ENCODE measurements at regions not wholly inside any gene's neighbourhood (a gene's known extent, or its start where the extent isn't known, plus 50 kb on each side); places are given as distances from the start of the nearest gene placed in this dataset.

DNA sequence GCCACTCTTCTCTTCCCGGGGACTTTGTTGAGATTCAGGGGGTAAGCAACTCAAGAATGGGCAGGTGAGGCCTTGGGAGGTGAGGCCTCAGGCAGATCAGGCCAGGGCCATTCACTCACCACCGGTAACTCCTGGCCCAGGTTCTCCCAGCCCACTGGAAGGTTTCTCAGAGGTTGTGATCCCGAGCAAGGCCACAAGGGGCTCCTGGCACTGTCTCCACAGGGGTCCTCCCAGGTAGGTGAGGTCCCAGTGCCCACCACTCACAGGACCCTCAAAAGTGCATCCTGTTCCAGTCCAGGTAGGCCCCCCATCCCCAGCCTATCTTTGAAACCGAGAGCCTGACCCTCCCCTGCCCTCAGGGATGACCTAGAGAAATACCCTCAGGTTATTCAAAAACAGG lies 236.1 kb downstream of the BUB3 start (continued):
- TF ChIP-seq, protein P1, sequence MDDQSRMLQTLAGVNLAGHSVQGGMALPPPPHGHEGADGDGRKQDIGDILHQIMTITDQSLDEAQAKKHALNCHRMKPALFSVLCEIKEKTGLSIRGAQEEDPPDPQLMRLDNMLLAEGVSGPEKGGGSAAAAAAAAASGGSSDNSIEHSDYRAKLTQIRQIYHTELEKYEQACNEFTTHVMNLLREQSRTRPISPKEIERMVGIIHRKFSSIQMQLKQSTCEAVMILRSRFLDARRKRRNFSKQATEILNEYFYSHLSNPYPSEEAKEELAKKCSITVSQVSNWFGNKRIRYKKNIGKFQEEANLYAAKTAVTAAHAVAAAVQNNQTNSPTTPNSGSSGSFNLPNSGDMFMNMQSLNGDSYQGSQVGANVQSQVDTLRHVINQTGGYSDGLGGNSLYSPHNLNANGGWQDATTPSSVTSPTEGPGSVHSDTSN (IDR thresholded peaks at IDR 0.05) = no peak
- no peak for TF ChIP-seq KDM5A (IDR thresholded peaks at IDR 0.05)
- TF ChIP-seq CHD4 (IDR thresholded peaks at IDR 0.05; ENCODE audit: borderline replicate concordance) = no peak

DNA sequence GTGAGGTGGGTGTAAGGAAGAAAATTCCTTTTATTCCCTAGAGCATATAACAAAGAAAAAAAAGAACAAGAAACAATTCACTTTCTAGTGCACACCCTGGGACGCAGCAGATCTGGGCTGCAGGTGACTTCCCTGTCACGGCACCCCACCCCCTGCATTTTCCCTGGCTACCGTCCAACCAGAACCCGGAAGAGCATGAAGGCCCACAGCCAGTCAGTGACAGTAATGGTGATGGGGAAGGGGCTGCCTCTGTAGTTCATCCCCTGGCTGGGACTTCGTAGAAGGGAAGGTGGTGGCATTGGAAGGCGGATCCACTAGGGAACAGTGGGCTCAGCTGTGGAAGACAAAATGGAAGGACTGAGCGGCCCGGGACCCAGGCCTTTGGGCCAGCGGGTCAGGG lies 236.7 kb downstream of the BUB3 start:
- H3K4me1 ChIP-seq = no peaks in the 10 kb centered on the region
- WGBS (ENCODE audit: missing lambda C conversion rate) = 47% methylated on average over 9 of the region's 9 CpGs

DNA sequence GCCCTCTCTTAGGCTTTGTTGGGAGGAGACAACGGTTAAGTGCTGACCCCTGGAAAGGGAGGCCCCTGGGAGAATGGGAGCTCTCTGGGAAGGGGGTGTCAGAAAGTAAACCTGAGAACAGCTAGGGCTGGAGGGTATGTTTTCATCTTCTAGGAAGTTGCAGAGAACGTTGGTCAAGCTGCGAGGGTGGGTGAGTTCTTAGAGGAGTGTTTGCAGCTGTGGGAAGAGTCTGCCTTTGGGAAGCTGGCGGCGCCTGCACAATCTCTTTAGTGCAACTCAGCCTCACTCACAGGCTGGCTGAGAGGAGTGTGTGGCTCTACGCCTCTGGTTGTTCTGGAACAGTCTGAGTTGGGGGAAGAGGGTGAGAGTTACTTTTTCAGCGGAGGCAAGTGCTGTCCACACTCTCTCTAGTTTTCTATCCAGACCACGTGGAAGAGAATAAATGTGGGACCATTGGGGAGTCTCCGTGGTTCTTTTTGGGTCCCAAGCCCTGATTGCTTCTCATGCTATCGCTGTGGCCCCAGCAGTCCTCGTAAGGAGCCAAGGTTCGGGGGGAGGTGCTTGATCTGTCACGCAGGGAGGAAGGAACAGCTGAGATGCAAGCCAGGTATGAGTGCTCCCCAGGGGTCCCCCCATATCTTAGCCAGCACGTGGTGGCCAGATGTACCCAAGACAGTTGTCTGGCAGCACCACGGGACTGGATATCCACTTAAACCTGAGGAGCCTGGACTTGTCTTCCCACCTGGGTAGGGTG lies 237.2 kb downstream of the BUB3 start:
- CTCF ChIA-PET = interaction anchor here (1.3 to 1.6 kb wide), 2 partner anchors 11 to 258 kb away, joined by 5 to 7 read pairs; no protein-coding TSS in a partner anchor
- no peak overlapping the region for H3K4me3 ChIP-seq
- 28% methylated on average over 15 of the region's 15 CpGs for WGBS (ENCODE audit: missing lambda C conversion rate)
- POLR2A ChIA-PET = no interaction called here
- H3K27ac ChIP-seq = no peak overlapping the region
- no peaks in the 10 kb centered on the region for H3K4me1 ChIP-seq
- ATAC-seq (peak in 1 of 2 experiments; percentile 13; a peak in 1 of 6 replicates), FAIRE-seq (no peak), DNase-seq (ENCODE audit: low read depth in 1 of 2, low spot score in 1 of 2) (no peak)
- TF ChIP-seq HDAC2 (IDR thresholded peaks at IDR 0.05) (no peak), ZNF302 (CRISPR knock-in tag; IDR thresholded peaks at IDR 0.05) (no peak), BHLHE40 (IDR thresholded peaks at IDR 0.05; ENCODE audit: low read depth, low read length) (no peak), POLR2AphosphoS2 (conservative IDR thresholded peaks at IDR 0.05; ENCODE audit: low read length) (no peak), JUN (IDR thresholded peaks at IDR 0.05) (no peak), NFE2L2 (conservative IDR thresholded peaks at IDR 0.05; ENCODE audit: low read length) (no peak), CBX8 (IDR thresholded peaks at IDR 0.05) (no peak), CHD2 (IDR thresholded peaks at IDR 0.05; ENCODE audit: low read length, partially characterized antibody) (no peak), GATA3 (IDR thresholded peaks at IDR 0.05; ENCODE audit: borderline replicate concordance) (no peak), HOXB13 (CRISPR knock-in tag; IDR thresholded peaks at IDR 0.05; ENCODE audit: low read depth) (no peak), POLR2A (IDR thresholded peaks at IDR 0.05; ENCODE audit: low read length) (no peak), NPAS2 (CRISPR knock-in tag; IDR thresholded peaks at IDR 0.05; ENCODE audit: borderline replicate concordance) (no peak), MAFK (IDR thresholded peaks at IDR 0.05; ENCODE audit: partially characterized antibody) (no peak), HOXB5 (CRISPR knock-in tag; IDR thresholded peaks at IDR 0.05) (no peak), HOXA7 (CRISPR knock-in tag; IDR thresholded peaks at IDR 0.05) (no peak)
- no peak overlapping the region for H3K4me2 ChIP-seq
- peaks cover 3% of the 10 kb centered on the region; the same call in 1 of the 3 replicates for H3K9me3 ChIP-seq

More for the DNA sequence above, 236.7 kb downstream of the BUB3 start:
- no peak overlapping the region for H3K27ac ChIP-seq
- no peak for FAIRE-seq
- TF ChIP-seq RAD21 (conservative IDR thresholded peaks at IDR 0.05 in 1 of 2, IDR thresholded peaks at IDR 0.05 in 1 of 2) = no peak
- TF ChIP-seq, protein P2, sequence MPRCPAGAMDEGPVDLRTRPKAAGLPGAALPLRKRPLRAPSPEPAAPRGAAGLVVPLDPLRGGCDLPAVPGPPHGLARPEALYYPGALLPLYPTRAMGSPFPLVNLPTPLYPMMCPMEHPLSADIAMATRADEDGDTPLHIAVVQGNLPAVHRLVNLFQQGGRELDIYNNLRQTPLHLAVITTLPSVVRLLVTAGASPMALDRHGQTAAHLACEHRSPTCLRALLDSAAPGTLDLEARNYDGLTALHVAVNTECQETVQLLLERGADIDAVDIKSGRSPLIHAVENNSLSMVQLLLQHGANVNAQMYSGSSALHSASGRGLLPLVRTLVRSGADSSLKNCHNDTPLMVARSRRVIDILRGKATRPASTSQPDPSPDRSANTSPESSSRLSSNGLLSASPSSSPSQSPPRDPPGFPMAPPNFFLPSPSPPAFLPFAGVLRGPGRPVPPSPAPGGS (IDR thresholded peaks at IDR 0.05) = no peak
- TF ChIP-seq HEYL (CRISPR knock-in tag; IDR thresholded peaks at IDR 0.05) = no peak
- no peak for TF ChIP-seq PHF8 (IDR thresholded peaks at IDR 0.05; ENCODE audit: borderline replicate concordance, low read depth)
- TF ChIP-seq CHD4 (IDR thresholded peaks at IDR 0.05; ENCODE audit: borderline replicate concordance) = no peak
- TF ChIP-seq MAZ (IDR thresholded peaks at IDR 0.05; ENCODE audit: borderline replicate concordance, low read depth, low read length) = no peak
- TF ChIP-seq ZC3H11A (IDR thresholded peaks at IDR 0.05) = no peak
- no peak for TF ChIP-seq CEBPB (IDR thresholded peaks at IDR 0.05)
- TF ChIP-seq EHF (CRISPR knock-in tag; IDR thresholded peaks at IDR 0.05) = no peak
- TF ChIP-seq FOXS1 (CRISPR knock-in tag; IDR thresholded peaks at IDR 0.05) = no peak
- TF ChIP-seq KDM5A (IDR thresholded peaks at IDR 0.05) = no peak
- TF ChIP-seq, protein P3, sequence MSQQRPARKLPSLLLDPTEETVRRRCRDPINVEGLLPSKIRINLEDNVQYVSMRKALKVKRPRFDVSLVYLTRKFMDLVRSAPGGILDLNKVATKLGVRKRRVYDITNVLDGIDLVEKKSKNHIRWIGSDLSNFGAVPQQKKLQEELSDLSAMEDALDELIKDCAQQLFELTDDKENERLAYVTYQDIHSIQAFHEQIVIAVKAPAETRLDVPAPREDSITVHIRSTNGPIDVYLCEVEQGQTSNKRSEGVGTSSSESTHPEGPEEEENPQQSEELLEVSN (IDR thresholded peaks at IDR 0.05; ENCODE audit: borderline replicate concordance, low read depth) = no peak
- no peak for TF ChIP-seq HOXA7 (CRISPR knock-in tag; IDR thresholded peaks at IDR 0.05)
- no peak for TF ChIP-seq CBX8 (IDR thresholded peaks at IDR 0.05)
- TF ChIP-seq HOXB13 (CRISPR knock-in tag; IDR thresholded peaks at IDR 0.05; ENCODE audit: low read depth) = no peak
- TF ChIP-seq, protein P4, sequence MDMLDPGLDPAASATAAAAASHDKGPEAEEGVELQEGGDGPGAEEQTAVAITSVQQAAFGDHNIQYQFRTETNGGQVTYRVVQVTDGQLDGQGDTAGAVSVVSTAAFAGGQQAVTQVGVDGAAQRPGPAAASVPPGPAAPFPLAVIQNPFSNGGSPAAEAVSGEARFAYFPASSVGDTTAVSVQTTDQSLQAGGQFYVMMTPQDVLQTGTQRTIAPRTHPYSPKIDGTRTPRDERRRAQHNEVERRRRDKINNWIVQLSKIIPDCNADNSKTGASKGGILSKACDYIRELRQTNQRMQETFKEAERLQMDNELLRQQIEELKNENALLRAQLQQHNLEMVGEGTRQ (IDR thresholded peaks at IDR 0.05) = no peak
- no peak for TF ChIP-seq RFX5 (IDR thresholded peaks at IDR 0.05)
- no peak for TF ChIP-seq HDAC2 (IDR thresholded peaks at IDR 0.05)
- TF ChIP-seq SMC3 (IDR thresholded peaks at IDR 0.05) = no peak
- TF ChIP-seq NR3C1 (IDR thresholded peaks at IDR 0.05) = no peak
- ATAC-seq = no peak
- ChIA-PET CTCF (no interaction called here), POLR2A (no interaction called here)
- H3K9me3 ChIP-seq = peaks cover 6% of the 10 kb centered on the region; the same call in 2 of the 3 replicates
- no peak overlapping the region for H3K4me2 ChIP-seq
- no peak overlapping the region for H3K4me3 ChIP-seq
- no peak for DNase-seq (ENCODE audit: low read depth in 1 of 2, low spot score in 1 of 2)
